ENCODE measurements at regions not wholly inside any gene's neighbourhood (a gene's known extent, or its start where the extent isn't known, plus 50 kb on each side); places are given as distances from the start of the nearest gene placed in this dataset.
"Not testable (repeated sequence)": the region's sequence is repeated elsewhere in the genome, so short reads cannot be mapped to it uniquely, and the experiment has no call there.

DNA sequence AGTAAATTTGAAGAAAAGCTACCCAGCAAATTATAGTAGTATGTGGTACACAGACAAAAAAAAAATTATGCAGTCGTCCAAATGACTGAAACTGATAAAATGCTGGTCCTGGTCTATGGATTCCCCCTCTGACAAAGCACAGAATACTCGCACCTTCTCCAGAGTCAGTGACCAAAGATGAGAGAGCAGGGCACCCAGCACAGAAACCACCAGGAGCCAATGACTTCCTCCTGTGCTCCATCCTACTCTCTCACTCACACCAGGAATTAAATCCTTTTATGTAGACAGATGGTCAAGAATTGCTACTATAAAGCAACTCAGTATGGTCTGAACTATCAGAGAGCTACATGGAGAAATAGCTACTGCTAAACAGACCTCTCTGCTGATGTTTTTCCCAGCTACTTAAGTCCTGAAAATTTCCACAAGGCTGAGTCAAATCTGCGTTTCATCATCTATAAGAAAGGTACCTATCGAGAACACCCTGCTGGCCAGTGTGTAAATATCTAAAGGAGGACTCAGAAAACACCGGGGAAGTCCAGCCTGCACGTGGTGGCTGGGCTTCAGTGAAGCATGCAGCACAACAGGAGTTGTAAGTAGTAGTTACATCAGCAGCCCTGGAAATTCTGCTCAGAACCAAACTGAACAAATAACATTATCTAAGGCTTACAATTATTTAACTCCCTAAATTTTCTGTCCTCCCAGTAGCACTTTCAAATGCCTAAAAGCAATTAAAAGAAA, 118.1 kb upstream of the OR4F16 start:
- TF ChIP-seq, protein P1, sequence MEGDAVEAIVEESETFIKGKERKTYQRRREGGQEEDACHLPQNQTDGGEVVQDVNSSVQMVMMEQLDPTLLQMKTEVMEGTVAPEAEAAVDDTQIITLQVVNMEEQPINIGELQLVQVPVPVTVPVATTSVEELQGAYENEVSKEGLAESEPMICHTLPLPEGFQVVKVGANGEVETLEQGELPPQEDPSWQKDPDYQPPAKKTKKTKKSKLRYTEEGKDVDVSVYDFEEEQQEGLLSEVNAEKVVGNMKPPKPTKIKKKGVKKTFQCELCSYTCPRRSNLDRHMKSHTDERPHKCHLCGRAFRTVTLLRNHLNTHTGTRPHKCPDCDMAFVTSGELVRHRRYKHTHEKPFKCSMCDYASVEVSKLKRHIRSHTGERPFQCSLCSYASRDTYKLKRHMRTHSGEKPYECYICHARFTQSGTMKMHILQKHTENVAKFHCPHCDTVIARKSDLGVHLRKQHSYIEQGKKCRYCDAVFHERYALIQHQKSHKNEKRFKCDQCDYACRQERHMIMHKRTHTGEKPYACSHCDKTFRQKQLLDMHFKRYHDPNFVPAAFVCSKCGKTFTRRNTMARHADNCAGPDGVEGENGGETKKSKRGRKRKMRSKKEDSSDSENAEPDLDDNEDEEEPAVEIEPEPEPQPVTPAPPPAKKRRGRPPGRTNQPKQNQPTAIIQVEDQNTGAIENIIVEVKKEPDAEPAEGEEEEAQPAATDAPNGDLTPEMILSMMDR (IDR thresholded peaks at IDR 0.05), result not testable (repeated sequence)
- not testable (repeated sequence) for TF ChIP-seq POLR2A (IDR thresholded peaks at IDR 0.05)

Data from testis (tissue), 2 donors.